Stimulated activated CD4-positive, alpha-beta T cell treated with anti-CD3 and anti-CD28 coated beads, Interleukin-4, amount 100 ng/mL, for 4 hours (primary cell): ENCODE measurements at regions not wholly inside any gene's neighbourhood (a gene's known extent, or its start where the extent isn't known, plus 50 kb on each side); places are given as distances from the start of the nearest gene placed in this dataset.
"Not testable (repeated sequence)": the region's sequence is repeated elsewhere in the genome, so short reads cannot be mapped to it uniquely, and the experiment has no call there.

Experiments
- DNase-seq, 2 experiments: peaks; one replicate each; pipeline ENCODE4 v3.0.0-alpha.2; 2020

DNA sequence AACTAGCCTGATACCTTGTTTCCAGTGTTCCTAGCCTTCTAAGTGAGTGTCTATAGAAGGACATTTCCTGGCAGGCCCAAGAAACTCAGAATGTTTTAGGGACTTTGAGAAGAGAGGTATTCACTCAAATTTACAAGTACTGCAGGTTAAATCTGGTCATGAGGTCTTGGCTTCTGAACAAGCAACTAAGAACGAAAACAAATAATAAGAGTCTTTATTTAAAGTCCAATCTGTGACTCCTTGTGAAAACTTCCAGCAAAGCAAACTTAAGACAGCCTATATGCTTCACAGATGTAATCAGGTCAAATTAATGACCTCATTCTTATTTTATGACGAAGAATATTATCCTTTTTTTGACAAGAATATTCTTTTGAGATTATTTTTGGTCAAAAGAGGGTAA, 79.4 kb upstream of the PRSS16 start:
- no peak for DNase-seq

DNA sequence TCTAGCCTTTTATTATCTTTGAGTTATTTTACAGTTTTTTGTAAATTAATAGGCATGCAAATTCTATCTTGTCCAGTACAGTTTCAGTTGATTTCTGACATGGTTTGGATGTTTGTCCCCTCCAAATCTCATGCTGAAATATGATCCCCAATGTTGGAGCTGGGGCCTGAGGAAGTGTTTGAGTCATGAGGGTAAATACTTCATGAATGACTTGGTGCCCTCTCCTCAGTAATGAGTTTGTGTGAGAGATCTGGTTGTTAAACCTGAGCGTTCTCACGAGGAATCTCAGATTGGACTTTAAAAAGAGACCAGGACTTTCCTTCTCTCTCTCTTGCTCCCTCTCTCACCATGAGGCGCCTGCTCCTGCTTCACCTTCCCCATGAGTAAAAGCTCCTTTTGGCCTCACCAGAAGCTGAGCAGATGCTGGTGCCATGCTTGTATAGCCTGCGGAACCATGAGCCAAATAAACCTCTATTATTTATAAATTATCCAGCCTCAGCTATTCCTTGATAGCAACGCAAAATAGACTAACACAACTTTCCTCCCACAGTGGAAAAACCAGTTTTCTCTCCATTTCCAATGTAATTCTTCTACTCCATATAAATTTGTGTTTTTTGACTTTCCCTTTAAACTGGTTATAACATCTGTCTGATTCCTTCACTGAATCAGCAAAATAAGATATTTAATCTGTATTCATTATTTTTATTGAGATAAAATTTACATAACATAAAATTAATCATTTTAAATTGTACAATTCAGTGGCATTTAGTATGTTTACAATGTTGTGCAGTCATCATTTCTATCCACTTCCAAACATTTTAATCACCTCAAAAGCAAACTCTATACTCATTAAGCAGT, 78.7 kb upstream of the PRSS16 start:
- no peak for DNase-seq

DNA sequence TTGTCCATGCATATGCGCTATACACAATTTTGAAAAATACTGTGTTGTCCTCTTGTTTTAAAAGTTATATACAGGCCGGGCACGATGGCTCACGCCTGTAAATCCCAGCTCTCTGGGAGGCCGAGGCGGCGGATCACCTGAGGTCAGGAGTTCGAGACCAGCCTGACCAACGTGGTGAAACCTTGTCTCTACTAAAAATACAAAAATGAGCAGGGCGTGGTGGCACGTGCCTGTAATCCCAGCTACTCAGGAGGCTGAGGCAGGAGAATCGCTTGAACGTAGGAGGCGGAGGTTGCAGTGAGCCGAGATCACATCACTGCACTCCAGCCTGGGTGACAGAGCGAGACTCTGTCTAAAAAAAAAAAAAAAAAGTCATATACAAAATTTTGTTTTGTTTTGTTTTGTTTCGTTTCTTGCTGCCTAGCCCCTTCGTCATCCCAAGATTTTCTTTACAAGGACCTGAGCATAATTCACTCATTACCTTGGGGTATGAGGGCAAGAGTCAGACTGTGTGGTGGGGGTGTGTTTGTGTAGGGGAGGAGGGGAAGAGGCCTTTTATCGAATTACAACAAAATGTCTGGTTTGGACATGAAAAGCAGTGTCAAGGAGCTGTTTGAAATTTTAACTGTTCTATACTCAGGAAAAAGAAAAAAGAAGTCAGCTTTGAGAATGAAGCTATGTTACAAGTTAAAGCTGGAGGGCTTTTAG, 74.8 kb upstream of the PRSS16 start:
- DNase-seq, result not testable (repeated sequence)

DNA sequence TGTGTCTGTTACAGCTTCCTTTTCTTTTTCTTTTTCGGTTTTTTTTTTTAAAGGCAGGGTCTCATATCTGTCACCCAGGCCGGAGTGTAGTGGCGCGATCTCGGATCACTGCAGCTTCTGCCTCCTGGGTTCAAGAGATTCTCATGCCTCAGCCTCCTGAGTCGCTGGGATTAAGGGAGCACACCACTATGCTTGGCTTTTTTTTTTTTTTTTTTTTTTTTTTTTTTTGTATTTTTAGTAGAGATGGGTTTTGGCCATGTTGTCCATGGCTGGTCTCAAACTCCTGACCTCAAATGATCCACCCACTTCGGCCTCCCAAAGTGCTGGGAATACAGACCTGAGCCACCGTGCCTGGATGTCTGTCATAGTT, 74.3 kb upstream of the PRSS16 start:
- not testable (repeated sequence) for DNase-seq

DNA sequence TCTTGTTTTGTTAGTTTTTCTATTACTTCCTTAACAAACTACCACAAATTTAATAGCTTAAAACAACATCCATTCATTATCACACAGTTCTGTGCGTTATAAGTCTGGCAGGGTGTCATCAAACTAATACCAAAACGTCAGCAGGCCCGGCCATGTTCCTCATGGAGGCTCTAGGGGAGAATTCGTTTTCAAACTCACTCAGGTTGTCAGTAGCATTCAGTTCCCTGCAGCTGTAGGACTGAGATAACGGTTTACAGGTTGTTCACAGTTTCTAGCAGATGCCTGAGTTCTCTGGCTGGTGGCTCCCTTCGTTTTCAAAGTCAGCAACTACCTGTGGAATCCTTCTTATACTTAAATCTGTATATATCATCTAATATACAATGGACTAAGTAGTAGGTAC, 72.5 kb upstream of the PRSS16 start:
- no peak for DNase-seq

DNA sequence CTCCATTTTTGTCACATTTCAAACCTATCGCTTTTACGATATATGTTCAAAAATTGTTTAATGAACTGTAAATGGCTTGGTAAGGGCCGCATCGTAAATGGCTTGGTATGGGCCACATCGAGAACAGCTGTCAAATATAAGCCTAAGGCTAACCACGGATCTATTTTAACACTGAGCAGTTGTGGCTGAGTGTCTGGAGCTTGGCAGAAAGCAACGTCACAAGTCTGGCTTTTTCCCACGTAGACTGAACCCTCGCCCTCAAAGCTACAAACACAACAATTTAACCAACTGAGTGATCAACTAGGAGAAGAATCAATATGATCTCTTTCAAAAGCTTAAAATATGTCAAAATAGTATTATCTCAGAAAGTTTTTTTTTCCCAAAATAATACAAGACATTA, 71.4 kb upstream of the PRSS16 start:
- DNase-seq, result no peak

DNA sequence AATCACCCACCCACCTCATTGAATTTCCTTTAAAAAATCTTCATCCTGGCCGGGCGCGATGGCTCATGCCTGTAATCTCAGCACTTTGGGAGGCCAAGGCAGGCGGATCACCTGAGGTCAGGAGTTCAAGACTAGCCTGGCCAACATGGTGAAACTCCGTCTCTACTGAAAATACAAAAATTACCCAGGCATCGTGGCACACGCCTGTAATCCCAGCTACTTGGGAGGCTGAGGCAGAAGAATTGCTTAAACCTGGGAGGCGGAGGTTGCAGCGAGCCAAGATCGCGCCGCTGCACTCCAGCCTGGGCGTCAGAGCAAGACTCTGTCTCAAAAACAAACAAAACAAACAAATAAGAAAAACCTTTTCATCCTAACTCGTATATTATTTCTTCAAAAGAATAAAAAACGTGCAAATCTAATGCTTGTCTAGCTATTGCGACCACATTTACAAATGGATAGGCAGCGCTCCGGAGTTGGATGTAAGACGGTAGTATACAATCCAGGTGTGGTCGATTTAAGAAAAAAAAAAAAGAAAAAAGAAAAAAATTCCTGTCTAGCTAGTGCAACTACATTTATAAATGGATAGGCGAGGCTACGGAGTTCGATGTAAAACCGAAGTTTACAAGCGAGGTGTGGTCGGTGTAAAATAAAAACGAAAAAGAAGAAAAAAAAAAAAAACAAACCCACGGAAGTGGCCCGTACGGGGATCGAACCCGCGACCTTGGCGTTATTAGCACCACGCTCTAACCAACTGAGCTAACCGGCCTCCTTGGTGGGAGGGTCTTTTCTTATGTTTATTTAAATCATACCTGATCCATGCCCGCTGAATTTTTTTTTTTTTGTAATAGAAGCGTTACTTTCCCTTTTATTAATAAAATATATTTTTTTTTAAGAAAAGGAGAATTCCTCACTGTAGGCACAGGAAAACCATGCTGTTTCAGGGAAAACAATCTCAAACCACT, 70.7 kb upstream of the PRSS16 start:
- peak; percentile 55 to 72 for DNase-seq

DNA sequence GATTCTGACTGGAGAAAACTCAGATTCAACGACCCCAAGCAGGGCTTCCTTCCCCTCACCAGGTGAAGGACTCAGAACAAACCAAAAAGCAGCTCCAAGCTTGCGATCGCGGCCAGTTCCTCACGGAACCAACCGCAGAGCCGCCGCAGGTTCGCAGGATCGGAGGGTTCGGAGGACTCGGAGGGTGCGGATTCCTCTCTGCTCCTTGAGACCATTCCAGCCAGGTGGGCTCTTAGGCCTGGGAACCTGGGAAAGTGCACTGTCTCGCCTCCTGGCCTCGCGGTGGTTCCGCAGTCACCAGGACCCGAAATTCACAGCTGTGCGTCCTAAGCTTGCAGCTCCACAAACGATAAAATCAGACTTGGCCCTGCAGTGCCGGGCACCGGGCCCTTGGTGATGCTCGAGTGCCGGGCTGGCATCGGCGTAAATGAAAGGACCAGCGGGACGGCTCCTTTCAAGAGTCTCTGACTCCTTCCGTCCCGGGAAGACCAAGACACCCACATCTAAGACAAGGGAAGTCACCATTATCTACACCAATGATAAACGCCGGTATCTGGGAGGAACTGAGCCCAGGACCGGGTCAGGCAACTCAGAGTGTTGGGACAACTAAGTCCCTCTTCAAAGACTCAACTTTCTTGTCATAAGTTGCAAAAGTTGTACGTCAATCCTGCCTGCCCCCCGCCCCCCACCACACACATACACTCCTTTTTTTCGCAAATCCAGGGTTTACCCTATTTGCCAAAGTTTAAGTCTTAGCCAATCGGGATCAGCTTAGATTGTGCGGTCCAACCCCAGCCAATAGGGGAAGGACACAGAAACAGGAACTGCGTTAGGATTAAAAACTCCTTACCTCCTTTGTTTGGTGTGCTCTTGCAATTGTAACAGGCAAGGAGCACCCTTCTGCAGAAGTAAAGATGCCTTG, 69.8 kb upstream of the PRSS16 start:
- peak; percentile 61 to 71 for DNase-seq

DNA sequence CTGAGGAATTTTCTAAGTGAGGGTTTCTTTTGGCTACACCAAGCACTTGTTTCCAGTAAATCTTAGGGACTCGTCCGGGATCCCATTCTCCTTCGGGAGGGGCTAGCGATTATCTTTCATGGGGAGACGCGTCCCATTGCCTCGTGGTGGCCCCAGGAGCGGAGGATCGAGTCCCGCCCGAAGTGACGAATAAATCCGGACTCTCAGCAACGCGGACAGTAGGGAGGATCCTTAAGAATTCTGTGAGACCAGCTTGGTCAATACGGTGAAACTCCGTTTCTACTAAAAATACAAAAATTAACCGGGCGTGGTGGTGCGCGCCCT, 69.1 kb upstream of the PRSS16 start:
- DNase-seq, result no peak

DNA sequence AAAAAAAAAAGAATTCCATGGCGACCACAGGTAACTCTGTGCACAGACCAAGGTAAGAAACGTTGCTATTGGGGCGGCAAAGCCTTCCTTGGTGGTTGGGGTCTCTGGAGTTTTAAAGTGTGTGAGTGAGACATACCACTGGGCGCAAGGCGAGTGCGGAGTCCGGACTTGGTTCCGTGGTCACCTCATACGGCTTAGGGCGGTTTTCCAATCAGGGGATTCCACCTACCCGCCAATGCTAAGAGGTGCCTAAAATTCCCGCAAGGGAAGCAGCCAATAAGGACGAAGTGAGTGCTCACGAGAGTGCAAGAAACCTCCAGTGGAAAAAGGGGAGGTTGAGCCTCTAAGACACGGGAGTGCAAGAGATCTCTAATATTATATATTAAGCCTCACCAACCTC, 68.6 kb upstream of the PRSS16 start:
- DNase-seq, result no peak

DNA sequence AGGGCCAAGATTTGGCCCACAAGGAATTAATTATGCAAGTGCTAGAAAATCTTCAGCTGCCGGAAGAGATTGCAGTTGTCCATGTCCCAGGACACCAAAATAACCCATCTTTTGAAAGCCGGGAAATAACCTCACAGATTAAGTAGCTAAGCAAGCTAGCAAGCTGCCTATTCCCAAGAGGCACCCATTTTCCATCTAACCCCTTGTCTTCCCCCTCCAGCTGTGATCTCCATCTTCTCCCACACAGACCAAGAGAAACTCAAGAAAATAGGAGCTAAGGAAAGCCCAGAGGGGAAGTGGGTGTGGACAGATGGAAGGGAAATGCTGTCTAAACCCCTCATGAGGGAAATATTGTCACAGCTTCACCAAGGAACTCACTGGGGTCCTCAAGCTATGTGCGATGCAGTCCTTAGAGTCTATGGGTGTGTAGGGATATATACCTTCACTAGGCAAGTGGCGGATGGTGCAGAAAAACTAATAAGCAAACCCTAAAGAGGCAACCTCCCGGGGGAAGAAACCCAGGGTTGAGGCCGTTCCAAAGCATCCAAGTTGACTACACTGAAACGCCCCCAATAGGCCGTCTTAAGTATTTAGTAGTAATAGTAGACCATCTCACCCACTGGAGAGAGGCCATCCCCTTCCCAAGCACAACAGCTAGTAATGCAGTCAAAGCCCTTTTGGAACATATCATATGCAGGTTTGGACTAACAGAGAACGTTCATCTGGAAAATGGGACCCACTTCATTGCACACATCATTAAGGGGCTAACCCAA, 64.3 kb upstream of the PRSS16 start:
- DNase-seq, result no peak

DNA sequence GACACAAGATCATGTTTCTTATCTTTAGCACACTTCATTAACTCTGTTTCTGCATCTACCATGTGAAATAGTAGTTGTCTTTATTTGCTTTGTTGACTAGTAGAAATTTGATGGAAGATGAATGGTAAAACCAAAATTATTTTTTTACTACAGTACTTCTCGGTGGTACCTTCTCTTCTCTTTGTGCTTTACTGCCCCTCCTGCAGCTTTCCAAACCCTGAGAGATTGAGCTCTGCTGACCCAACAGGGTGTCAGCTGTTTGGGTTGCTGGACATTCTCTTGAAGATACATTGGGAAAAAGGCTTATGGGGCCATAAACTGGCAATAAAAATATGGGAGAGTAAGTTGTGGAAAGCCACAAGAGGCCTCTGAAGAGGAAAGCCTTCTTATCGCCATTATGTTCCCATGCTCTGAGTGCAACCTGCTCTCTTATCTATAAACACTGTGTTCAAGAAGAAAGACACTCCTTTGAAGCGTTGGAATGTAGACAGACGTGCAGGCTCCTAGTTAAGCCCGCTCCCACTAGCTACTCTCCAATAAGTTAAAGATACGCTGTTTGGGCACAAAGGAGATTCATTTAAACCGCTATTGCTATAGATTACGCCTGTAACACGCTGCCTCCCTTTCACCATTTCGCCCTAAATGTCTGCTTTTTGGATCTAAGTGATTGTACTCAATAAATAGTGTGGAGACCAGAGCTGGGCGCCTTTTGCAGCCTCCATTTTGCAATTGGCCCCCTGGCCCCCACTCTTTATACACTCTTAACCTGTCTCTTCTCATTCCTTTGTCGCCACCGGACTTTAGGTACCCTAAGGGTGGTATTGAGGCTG, 60.1 kb upstream of the PRSS16 start:
- DNase-seq, result no peak

DNA sequence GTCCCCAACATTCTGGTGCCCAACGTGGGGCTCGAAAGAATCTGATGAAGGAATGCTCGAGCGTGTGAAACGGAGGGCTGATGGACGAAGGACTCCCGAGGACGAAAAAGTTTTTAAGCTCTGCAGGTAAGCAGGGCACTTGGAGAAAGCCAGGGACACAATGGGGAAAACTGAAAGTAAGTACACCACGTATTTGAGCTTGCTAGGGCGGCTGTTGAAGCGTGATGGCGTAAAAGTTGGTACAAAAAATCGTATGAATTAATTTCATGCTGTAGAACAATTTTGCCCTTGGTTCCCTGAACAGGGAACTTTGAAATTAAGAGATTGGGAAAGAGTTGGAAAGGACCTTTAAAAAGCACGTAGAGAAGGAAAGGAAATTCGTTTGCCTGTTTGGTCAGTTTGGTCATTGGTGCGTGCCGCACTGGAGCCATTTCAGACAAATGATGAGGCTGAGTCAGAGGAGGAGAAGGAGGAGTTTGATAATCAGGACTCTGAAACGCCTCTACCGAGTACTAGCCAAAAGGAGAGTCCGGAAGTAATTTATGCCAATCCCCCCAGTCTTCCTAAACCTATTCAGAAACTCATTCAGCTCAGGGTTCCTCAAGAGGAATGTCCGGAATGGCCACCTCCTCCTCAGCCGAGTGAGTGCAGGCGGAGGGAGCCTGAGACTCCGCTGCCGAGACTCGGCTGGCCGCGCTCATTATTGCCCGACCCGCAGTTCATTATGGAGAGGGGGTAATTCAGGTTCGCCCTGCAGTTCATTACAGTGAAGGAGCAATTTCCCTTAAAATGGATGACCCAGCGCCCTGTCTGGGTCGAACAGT, 59.2 kb upstream of the PRSS16 start:
- peak; percentile 5 to 19 for DNase-seq

DNA sequence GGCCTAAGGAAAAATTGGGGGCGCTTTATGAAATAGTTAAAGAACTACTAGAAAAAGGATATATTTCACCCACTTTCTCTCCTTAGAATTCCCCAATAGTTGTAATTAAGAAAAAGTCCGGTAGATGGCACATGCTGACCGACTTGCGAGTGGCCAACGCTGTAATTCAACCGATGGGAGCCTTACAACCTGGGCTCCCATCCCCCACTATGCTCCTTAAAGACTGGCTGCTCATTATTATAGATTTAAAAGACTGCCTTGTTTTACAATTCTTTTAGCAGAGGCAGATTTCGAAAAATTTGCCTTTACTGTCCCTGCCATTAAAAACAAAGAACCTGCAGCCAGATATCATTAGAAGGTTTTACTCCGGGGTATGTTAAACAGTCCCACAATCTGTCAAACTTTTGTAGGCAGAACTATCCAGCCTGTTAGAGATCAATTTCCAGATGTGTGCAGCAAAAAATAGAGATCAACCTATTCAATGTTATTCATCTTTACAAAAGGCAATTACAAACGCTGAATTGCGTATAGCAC, 58.5 kb upstream of the PRSS16 start:
- DNase-seq, result peak; percentile 30 to 53

DNA sequence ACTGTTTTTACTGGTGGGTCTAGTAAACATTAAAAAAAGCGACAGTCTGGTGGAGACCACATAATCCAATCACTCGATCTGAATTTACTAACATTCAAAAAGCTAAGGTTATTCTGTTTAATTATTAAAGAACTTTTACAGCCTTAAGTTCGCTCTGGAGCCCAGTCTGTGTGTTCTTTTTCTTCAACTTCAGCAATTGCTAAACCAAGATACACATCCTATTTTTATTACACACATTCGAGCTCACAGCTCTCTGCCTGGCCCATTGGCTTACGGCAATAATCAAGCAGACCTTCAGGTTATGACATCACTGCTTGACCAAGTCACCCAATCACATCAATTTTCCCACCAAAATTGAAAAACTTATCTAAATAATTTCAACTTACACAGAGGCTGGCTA, 57.4 kb upstream of the PRSS16 start:
- DNase-seq, result no peak

DNA sequence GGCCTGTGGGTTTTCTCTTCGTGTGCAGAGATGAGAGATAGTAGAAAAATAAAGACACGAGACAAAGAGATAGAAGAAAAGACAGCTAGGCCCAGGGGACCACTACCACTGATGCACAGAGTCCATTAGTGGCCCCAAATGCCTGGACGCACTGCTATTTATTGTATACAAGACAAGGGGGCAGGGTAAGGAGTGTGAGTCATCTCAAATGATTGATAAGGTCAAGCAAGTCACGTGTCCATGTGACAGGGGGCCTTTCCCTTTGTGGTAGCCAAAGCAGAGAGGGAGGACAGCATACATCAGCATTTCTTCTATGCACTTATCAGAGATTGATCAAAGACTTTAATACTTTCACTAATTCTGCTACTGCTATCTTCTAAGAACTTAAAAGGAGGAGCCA, 53.0 kb upstream of the PRSS16 start:
- DNase-seq, result not testable (repeated sequence)

DNA sequence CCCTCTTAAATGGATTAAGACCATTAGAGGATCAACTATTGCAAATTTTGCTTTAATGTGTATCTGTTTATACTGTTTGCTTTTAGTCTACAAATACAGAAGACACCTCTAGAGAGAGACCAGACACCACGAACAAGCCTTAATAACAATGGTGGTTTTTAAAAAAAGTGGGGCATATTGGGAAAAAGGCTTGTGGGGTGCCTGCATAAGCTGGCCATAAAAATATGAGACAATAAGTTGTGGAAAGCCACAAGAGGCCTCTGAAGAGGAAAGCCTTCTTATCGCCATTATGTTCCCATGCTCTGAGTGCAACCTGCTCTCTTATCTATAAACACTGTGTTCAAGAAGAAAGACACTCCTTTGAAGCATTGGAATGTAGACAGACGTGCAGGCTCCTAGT, 52.0 kb upstream of the PRSS16 start:
- DNase-seq, result not testable (repeated sequence)
